RPMI7951 (cell line): ENCODE measurements at regions not wholly inside any gene's neighbourhood (a gene's known extent, or its start where the extent isn't known, plus 50 kb on each side); places are given as distances from the start of the nearest gene placed in this dataset.

Experiments used
- DNase-seq: peaks from one replicate; pipeline ENCODE4 v3.0.0-alpha.2; 2012; ENCODE audit warnings: low read depth

- DNase-seq, result no peak
Observed at GRCh38 chr15:70399204-70399603, 301.5 kb upstream of the TLE3 start.

GRCh38 chr15:70398694-70399093 lies 301.0 kb upstream of the TLE3 start:
- no peak for DNase-seq

GRCh38 chr15:70396807-70397206 lies 299.1 kb upstream of the TLE3 start:
- no peak for DNase-seq

GRCh38 chr15:70395164-70395563 lies 297.4 kb upstream of the TLE3 start:
- no peak for DNase-seq

- DNase-seq, result no peak
Observed at GRCh38 chr15:70390723-70391122, 293.0 kb upstream of the TLE3 start.

- no peak for DNase-seq
Observed at GRCh38 chr15:70387993-70388392, 290.3 kb upstream of the TLE3 start.

- DNase-seq, result no peak
Observed at GRCh38 chr15:70387081-70387480, 289.4 kb upstream of the TLE3 start.

- no peak for DNase-seq
Observed at GRCh38 chr15:70385711-70386110, 288.0 kb upstream of the TLE3 start.

- no peak for DNase-seq
Observed at GRCh38 chr15:70385052-70385451, 287.3 kb upstream of the TLE3 start.

GRCh38 chr15:70383856-70384255 lies 286.1 kb upstream of the TLE3 start:
- DNase-seq, result no peak

GRCh38 chr15:70382762-70383458 lies 285.2 kb upstream of the TLE3 start:
- DNase-seq, result no peak

GRCh38 chr15:70382009-70382749 lies 284.5 kb upstream of the TLE3 start:
- no peak for DNase-seq

- no peak for DNase-seq
Observed at GRCh38 chr15:70379938-70380883, 282.5 kb upstream of the TLE3 start.

- DNase-seq, result no peak
Observed at GRCh38 chr15:70379134-70379533, 281.4 kb upstream of the TLE3 start.

- no peak for DNase-seq
Observed at GRCh38 chr15:70378126-70379031, 280.7 kb upstream of the TLE3 start.

- DNase-seq, result peak; percentile 66
Observed at GRCh38 chr15:70376929-70377691, 279.4 kb upstream of the TLE3 start.

GRCh38 chr15:70376031-70376928 lies 278.6 kb upstream of the TLE3 start:
- DNase-seq, result no peak

GRCh38 chr15:70375586-70375985 lies 277.9 kb upstream of the TLE3 start:
- DNase-seq, result no peak

GRCh38 chr15:70375006-70375431 lies 277.3 kb upstream of the TLE3 start:
- peak; percentile 95 for DNase-seq
